ENCODE measurements at regions not wholly inside any gene's neighbourhood (a gene's known extent, or its start where the extent isn't known, plus 50 kb on each side); places are given as distances from the start of the nearest gene placed in this dataset.
"Not testable (repeated sequence)": the region's sequence is repeated elsewhere in the genome, so short reads cannot be mapped to it uniquely, and the experiment has no call there.

DNA sequence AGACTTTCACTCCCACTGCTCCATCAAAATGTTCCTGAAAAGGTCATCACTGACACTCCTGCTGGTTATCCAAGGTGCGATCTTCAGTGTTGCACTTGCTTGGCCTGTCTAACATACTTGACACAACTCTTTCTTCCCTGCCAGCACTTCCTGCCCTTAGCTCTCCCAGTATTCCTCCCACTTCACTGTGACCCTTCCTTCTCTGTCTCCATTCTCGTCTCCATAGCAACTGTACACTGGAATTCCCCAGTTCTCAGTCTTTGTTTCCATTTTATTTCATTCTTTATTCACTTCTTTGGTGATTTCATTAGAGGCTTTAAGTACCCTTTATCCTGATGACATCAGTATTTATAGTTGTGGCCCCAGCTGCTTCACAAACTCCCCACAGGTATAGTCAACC lies 333.0 kb downstream of the IRS1 start:
- ATAC-seq (no peak), DNase-seq (no peak)
- intact Hi-C loops (cut with DNase I, micrococcal nuclease) = no loop called here

DNA sequence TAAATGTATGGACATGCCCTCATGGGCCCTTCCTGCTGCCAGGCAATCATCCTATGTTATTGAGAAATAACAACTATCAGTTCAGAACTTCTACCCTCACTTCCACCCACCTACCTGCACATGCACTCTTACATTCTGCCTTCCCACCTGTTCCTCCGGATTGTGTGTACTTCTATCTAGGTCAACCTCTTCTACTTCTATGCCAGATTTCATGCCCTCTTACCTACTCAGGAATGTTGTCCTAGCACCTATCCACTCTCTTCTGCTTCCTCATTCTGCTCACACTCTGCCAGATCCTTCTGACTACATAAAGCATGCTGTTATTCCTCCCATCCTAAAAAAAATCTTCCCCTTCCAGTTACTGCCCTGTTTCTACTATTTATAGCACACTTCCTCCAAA lies 333.5 kb downstream of the IRS1 start:
- ATAC-seq = no peak
- DNase-seq = no peak
- intact Hi-C loops (cut with DNase I, micrococcal nuclease) = no loop called here

DNA sequence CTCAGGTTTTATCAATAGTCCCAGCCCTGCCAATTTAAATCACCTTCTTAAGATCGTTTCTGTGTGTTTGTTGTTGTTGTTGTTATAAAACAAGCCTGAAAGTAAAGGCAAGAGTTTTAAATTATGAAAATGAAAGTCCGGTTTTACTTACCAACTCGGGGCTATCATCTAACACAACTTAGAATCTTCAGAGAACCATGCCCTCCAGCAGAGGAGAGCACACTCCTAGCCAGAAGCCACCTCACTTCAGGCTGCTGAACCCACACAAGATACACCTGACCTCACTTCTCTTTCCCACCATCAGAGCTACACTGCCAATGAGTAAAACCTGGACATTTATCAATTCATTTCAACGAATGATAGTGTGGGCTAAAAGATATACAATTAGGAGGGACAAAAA lies 335.2 kb downstream of the IRS1 start:
- DNase-seq (no peak), ATAC-seq (no peak)
- intact Hi-C loops (cut with DNase I, micrococcal nuclease) = no loop called here

DNA sequence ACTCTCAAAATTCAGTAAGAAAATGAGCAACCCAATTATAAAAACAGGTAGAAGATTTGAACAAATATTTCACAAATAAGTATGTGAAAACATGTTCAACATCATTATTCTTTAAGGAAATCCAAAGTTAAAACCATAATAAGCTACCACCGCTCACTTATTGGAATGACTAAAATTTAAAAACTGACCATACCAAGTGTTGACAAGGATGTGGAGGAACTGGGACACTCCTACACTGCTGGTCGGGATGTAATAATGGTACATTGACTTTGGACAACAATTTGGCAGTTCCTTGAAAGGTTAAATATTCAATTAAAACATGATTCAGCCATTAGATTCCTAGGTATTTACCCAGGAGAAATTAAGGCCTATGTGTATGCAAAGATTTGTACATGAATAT lies 336.5 kb downstream of the IRS1 start:
- ATAC-seq = no peak
- intact Hi-C loops (cut with DNase I, micrococcal nuclease) = no loop called here
- DNase-seq = no peak

DNA sequence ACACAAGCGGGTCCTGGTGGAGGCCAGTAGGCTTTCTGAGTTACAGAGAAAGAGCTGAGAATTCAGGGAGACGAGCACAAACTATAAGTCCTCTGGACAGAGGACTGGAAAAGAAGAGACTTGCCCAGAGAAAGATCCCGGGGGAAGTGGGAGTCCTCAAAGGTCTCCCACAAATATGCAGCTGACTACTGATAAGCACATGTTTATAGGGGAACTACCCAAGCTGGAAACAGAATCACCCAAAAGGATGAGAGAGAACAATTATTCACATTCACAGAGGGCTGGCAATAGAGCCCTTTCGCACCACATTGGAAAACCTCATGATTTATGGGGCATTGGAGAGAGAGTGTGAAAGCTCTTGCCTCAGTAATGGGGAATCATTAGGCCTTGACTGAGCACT lies 337.6 kb downstream of the IRS1 start:
- intact Hi-C loops (cut with DNase I, micrococcal nuclease) = no loop called here
- no peak for ATAC-seq
- no peak for DNase-seq

GRCh38 chr2:226456144-226456543 lies 343.5 kb downstream of the IRS1 start:
- intact Hi-C loops (cut with DNase I, micrococcal nuclease); DNase-seq; ATAC-seq: not testable (repeated sequence)

DNA sequence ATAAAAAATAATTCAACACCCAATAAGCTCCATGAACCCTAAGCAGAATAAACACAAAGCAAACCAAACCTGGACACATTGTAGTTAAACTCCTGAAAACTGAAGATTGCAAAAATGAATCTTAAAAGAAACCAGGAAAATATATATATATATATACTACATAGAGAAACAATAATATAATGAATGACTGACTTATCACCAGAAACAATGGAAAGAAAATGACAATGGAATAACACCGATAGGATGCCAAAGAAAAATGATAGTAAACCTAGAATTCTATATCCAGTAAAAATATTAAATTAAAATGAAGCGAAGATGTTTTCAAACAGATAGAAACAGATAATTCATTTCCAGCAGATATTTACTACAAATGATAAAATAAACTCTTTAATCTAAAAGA lies 346.9 kb downstream of the IRS1 start:
- ATAC-seq = no peak
- intact Hi-C loops (cut with DNase I, micrococcal nuclease) = no loop called here

DNA sequence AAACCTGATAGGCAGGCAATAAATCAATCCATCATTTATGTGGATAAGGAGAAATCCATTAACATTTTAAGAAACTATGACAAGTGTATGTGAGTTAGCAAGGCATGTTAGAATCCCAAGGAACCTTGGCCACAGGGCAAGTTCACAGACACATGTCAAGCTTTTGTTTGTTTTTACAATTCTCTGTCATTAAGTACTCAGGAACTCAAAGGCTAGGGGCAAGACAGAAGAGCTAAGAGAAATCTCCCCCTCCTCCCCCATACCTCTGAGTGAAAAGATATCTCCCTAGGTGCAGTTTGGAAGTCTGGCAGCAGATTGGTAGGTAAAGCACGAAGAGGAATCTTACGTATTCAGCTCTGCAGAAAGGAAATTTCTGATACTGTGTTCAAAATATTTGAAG lies 348.1 kb downstream of the IRS1 start:
- ATAC-seq (no peak), DNase-seq (no peak)
- intact Hi-C loops (cut with DNase I, micrococcal nuclease) = no loop called here

More for the DNA sequence above, 346.9 kb downstream of the IRS1 start:
- DNase-seq = no peak

GRCh38 chr2:226450141-226450540 lies 349.5 kb downstream of the IRS1 start:
- ATAC-seq (no peak), DNase-seq (no peak)
- intact Hi-C loops (cut with DNase I, micrococcal nuclease) = no loop called here

GRCh38 chr2:226447338-226448300 lies 352.0 kb downstream of the IRS1 start:
- intact Hi-C loops (cut with DNase I, micrococcal nuclease) = no loop called here
- peak; percentile 81 for ATAC-seq
- DNase-seq = peak in 1 of 2 donors; percentile 25

DNA sequence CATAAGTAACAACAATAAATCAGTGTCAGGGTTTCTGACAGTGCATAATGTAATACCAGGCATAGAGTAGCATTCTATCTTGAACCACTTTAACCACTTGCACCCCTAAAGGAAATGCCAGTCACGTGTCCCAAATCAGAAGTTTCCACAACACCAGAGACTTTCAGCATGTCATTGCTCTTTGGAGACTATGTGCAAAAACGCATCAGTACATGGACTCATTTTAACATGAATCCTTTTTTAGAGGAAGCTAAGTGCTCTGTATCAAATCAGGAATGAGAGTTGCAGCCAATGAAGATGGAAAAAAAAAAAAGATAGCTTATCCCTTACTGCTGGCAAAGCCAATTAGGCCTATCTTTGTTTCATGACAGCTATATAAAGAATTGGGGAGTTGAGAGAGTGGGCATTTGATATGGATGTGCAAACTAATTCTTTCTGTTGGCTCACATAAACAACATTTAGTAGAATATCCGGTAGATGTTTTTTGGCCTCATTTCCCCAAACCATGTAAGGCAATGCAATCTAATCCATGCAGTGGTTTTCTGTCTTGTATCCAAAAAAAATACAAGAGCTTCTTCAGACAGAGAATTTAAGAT lies 353.1 kb downstream of the IRS1 start:
- ATAC-seq (no peak), DNase-seq (no peak)
- intact Hi-C loops (cut with DNase I, micrococcal nuclease) = no loop called here

DNA sequence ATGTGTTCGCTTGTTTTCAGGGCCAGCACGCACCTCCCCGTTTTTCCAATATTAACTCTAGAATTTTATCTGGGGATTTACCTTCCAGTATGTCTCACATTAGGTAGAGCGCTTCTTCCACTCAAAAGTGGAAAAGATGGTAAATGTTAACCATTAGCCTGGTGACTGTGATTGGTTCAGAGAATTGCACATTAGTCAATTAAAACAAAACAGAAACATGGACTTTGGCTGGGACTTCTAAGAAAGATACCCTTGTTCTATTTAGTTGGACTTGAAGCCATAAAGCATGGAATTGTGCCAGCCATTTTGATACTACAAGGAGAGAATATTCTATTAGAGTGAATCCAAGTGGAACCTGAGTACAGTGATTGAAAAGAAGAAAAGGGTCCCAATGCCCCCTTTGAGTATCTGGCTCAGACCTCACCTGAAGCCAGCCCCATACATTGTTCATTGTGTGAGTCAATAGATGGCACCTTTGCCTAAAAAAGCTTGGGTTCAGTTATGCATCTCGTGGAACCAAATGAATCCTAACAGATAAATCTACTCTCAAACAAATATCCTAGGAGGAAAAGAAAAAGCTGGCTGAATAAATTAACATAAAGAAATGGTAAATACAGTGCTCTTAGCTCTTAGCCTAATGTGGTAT lies 354.3 kb downstream of the IRS1 start:
- intact Hi-C loops (cut with DNase I, micrococcal nuclease) = no loop called here
- DNase-seq = peak in 1 of 2 donors; percentile 8
- peak; percentile 91 for ATAC-seq

DNA sequence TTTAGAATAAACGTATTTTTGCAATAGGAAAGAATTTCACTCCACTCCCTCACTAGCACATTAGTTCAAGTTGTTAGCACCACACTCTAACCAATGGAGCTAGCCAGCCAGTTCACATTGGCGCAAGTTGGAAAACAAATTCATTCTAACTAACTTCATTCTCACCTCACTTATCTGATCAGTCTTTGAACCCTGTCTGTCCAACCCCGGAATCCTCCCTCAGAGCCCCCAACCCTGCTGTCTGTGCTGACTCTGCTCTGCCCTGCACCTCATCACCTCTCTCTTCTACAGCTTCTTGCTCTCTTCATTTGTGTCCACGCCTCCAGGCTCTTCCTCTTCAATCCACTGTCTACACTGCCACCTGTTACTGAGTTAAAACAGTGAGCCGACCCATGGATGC lies 356.5 kb downstream of the IRS1 start:
- intact Hi-C loops (cut with DNase I, micrococcal nuclease) = no loop called here
- ATAC-seq (no peak), DNase-seq (no peak)

DNA sequence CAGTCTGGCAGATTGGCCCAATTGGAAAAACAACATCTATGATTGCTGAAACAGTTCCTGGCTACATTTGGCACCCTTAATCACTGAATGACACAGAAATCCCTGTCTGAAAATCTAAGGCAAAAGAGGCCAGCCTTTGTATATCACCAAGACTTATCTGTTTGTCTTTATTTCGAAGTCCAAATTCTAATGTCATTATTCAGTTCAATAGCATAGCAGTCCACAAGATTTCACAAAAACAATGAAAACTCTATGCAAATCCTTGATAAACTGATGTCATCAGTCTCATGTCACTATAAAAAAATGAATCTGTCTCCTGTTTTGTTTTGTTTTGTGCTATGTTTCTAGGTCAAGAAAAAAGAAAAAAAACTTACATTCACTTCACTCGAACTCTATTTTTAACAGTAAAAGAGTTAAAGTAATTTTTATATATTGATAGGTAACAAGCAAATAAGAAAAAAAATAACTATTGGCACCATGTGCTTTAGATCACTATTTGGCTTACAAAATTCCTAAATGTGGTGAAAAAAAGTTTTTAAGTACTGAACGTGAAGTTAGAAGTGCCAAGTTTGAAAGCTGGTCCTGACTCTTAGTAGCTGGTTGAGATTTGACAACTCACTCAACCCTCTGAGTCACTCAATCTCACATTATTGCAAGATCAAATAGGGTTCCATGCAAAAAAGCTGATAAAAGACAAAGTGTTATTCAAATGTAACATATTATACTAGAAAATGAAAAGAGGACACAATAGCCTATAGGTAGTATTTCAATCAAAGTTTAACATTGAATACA lies 359.3 kb downstream of the IRS1 start:
- DNase-seq (no peak), ATAC-seq (no peak)
- intact Hi-C loops (cut with DNase I, micrococcal nuclease) = no loop called here

- no peak for ATAC-seq
- DNase-seq = no peak
- intact Hi-C loops (cut with DNase I, micrococcal nuclease) = no loop called here
These were observed 360.3 kb downstream of the IRS1 start for GRCh38 chr2:226439337-226439736.

GRCh38 chr2:226435146-226435545 lies 364.5 kb downstream of the IRS1 start:
- DNase-seq = no peak
- intact Hi-C loops (cut with DNase I, micrococcal nuclease) = no loop called here
- no peak for ATAC-seq

DNA sequence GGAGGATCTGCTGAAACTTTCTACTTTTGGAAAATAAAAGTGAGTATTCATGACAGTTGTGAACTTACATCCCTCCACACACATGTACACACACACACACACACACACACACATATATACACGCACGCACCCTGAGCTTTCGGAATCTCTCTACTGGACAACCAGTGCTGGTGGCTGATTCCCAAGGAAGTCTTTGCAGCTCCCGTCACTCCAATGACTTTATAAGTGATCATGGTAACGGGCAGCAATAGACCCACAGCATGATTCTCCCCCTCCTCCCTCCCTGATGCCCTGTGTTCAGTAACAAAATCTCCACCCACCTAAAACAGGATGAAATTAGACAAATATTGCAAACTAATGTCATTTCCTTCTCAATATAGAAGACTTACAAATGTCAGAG lies 364.9 kb downstream of the IRS1 start:
- intact Hi-C loops (cut with DNase I, micrococcal nuclease) = no loop called here
- DNase-seq = no peak
- no peak for ATAC-seq

- no peak for ATAC-seq
- intact Hi-C loops (cut with DNase I, micrococcal nuclease) = no loop called here
- no peak for DNase-seq
These were observed 368.2 kb downstream of the IRS1 start for GRCh38 chr2:226431288-226431948.

DNA sequence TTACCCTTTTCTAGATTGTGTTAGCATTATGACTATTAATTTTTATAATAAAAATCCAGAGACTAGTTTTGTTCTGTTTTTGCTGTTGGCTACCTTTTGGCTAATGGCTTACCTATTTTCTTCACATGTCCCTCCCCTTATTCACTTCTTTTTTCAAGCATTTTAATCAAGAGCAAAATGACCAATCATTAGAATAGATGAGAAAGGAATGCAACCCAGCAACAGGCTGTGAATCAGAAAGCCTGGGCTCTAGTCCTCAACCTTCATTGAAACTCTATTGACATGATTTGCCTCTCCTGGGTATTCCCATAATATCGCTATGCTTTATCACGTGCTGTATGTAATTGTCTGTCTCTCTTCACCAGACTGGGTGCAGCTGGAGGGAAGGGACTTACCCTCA lies 370.1 kb downstream of the IRS1 start:
- no peak for DNase-seq
- no peak for ATAC-seq
- intact Hi-C loops (cut with DNase I, micrococcal nuclease) = no loop called here

Measured in left colon (tissue), 2 donors.